ENCODE measurements at regions not wholly inside any gene's neighbourhood (a gene's known extent, or its start where the extent isn't known, plus 50 kb on each side); places are given as distances from the start of the nearest gene placed in this dataset.

DNA sequence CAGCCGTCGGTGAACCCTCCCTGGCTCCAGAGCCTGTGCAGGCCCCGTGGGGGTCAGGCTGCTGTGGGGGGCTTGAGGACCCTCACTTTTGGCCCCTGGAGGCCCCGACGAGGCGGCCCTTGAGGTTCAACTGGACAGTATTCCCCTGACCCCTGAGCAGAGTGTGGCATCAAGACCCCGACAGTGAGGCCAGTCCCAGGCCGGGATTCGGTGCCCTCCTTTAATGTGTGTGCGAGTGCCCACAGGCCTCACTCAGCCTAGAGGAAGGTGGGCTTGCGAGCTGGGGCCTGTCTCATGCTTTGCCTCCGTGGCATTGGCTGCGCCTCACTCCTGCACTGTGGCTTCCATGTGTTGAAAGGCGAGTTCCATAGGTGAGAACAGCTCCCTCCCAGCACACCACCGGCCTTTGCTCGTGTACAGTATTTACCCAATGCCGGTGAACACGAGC is 94.5 kb downstream of the METRNL start:
- no peak for TF ChIP-seq EZH2 (IDR thresholded peaks at IDR 0.05; ENCODE audit: borderline replicate concordance, low read length)
- TF ChIP-seq, protein P1, sequence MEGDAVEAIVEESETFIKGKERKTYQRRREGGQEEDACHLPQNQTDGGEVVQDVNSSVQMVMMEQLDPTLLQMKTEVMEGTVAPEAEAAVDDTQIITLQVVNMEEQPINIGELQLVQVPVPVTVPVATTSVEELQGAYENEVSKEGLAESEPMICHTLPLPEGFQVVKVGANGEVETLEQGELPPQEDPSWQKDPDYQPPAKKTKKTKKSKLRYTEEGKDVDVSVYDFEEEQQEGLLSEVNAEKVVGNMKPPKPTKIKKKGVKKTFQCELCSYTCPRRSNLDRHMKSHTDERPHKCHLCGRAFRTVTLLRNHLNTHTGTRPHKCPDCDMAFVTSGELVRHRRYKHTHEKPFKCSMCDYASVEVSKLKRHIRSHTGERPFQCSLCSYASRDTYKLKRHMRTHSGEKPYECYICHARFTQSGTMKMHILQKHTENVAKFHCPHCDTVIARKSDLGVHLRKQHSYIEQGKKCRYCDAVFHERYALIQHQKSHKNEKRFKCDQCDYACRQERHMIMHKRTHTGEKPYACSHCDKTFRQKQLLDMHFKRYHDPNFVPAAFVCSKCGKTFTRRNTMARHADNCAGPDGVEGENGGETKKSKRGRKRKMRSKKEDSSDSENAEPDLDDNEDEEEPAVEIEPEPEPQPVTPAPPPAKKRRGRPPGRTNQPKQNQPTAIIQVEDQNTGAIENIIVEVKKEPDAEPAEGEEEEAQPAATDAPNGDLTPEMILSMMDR (IDR thresholded peaks at IDR 0.05; ENCODE audit: low read length): no peak

Measured in OCI-LY1 (cell line).